ENCODE measurements at regions not wholly inside any gene's neighbourhood (a gene's known extent, or its start where the extent isn't known, plus 50 kb on each side); places are given as distances from the start of the nearest gene placed in this dataset.
A peak's percentile ranks its signal among the peaks of the same experiment; 100 is the strongest.
"Not testable (repeated sequence)": the region's sequence is repeated elsewhere in the genome, so short reads cannot be mapped to it uniquely, and the experiment has no call there.

DNA sequence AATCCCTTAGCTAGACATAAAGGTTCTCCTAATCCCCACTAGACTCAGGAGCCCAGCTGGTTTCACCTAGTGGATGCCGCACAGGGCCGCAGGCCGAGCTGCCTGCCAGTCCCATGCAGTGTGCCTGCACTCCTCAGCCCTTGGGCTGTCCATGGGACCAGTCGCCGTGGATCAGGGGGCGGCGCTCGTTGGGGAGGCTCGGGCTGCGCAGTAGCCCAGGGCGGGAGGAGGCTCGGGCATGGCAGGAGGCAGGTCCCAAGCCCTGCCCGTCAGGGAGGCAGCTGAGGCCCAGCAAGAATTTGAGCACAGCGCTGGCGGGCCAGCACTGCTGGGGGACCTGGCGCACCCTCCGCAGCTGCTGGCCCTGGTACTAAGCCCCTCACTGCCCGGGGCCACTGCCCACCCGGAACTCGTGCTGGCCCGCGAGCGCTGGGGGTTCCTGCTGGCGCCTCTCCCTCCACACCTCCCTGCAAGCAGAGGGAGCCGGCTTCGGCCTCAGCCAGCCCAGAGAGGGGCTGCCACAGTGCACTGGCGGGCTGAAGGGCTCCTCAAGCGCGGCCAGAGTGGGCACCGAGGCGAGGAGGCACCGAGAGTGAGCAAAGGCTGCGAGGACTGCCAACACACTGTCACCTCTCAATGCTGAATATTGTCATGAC lies 307.8 kb downstream of the C6orf118 start:
- no peak for DNase-seq

DNA sequence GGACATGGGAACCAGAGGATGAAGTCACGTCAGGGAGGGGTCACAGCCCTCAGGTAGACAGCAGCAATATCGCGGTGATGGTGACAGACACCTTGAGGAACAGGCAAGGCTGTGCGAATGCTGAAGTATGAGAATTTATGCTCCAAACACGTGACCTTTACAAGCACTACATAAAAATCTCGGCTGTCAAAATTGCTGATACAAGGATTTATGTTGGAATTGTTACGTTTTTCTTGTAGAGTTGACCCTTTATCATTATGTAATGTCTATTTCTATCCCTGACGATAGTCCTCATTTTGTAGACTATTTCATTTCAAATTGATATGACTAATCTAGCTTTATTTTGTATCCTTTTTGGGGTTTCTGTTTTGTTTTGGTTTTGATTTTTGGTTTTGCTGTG lies 311.1 kb downstream of the C6orf118 start:
- no peak for DNase-seq

DNA sequence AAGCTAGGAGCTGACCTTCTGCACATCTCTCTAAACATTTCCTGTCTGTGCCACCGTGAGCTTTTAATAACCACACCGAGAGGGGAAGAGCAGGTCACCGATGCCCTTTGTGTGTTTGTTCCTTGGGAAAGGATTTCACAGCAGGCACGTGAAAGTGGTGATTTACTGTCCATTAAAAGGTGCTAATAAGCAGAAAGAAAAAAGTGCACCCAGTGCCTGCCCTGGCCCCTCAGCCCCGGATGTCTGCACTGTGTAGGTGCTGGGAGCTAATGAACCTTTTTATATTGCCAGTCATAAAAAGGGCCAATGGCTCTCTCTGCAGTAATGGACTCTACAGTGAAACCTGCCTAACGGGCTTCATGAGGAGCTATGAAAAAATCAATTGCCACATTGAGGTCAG lies 312.6 kb downstream of the C6orf118 start:
- DNase-seq: no peak

DNA sequence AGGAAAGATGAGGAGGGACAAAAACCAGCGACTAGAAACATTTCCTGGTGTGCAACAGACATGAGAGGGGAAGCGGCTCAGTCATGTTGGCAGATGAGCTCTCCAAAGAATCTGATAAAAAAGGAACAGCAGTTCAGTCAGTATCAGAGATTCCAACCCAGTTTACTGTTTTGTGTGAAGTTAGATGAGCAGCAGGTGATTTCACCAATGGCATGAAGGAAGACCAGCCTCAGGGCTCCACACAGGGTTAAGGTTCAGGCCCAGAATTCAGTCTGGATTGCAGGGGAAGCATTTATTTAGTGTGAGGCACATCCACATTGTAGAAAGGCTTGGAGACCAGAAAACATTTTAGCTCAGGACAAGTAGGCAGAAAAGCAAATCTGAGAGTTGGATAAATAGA lies 317.8 kb downstream of the C6orf118 start:
- no peak for DNase-seq

DNA sequence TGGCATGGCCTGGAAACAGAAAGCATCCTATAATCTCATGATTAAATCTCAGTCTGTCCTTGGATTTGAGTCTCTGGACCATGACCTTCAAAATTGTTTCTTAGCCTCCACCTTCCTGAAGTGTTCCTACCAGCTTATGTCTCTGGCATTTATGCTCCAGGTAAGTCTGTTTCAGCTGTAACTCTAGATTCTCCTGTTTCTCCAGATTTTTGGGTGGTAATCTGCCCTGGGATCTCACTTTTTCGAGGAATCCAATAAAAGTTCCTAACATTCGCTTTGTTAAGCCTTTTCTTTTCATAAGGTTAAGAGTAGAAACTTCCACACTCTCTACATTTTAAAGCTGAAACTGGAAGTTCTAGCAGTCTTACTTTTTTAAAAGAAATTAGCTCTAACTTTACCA lies 318.5 kb downstream of the C6orf118 start:
- no peak for DNase-seq

DNA sequence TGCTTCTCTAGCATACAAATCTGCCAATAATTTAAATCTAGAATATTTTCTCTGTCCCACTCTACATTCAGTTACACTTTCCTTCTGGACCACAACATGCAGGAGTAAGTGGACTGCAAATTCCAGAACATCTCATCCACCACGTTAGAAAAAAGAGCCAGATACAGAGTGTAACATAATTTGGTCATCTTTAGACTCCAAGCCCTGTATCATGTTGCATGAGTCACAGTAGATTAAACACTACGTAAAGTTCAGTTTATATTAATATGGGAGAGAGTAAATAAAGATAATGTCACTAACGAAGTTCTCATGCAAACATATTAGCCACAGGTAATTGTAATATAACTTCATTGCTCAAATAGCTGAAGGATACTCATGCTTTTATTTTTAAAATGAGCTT lies 327.0 kb downstream of the C6orf118 start:
- DNase-seq: no peak

DNA sequence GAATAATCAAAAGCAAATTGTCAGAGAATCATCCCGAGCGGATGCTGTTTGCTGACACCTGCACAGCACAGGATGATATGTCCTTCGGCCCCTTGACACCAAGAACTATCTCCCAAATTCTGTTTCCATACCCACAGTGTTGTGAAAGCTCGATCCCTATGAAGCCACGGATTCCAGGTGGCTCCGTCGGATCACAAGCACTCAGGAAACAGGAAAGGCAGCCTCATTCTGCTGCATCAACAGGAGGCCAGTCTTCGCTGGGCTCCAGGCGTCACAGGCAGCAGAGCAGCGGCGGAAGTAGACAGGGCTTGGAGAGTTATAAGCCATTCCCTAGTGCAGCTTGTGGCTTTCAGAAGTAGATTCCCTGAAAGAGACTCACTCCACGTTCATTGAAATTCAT lies 342.3 kb downstream of the C6orf118 start:
- DNase-seq: no peak

DNA sequence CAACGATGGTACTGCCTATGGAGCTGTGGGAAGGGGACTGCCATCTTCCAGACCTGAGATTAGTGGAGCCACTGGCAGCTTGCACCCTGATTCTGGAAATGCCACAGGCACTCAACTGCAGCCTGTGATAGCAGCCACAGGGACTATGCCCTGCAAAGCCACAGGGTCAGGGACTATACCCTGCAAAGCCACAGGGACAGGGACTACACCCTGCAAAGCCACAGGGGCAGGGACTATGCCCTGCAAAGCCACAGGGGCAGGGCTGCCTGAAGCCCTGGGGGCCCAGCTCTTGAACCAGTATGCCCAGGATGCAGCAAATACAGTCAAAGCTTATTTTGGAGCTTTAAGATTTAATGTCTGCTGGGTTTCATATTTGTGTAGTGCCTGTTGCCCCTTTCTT lies 346.6 kb downstream of the C6orf118 start:
- no peak for DNase-seq

DNA sequence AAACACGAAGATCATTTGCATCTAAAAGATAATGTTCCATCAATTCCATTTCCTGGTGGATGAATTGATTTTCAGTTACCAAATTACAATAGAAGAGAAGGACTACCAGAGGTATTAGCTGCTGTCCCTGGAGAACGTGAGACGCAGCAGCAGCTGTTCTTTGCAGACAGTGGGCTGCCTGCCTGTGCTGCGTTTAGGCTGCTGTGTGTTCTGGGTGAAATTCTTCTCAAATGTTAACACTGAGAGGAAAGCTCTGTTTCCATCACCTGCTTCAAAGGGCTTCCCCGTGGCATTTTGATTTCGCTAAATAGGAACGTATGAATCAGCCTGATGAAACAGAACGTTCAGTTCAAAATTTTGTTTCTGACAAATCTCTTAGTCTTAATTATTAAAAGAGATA lies 362.2 kb downstream of the C6orf118 start:
- no peak for DNase-seq

DNA sequence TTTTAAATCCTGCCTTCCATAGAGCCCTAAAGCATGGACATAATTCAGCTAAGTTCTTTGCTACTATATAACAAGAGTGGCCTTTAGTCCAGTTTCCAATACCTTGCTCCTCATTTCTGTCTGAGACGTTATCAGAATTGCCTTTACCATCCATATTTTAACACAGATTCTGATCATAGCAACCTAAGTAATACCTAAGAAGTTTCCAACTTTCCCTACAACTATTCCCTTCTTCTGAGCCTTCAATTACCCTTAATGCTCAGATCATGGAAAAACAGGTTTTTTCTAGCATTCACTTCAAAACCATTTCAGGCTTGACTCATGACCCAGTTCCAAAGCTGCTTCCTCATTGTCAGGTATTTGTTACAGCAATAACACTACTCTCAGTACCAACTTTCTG lies 367.1 kb downstream of the C6orf118 start:
- no peak for DNase-seq

DNA sequence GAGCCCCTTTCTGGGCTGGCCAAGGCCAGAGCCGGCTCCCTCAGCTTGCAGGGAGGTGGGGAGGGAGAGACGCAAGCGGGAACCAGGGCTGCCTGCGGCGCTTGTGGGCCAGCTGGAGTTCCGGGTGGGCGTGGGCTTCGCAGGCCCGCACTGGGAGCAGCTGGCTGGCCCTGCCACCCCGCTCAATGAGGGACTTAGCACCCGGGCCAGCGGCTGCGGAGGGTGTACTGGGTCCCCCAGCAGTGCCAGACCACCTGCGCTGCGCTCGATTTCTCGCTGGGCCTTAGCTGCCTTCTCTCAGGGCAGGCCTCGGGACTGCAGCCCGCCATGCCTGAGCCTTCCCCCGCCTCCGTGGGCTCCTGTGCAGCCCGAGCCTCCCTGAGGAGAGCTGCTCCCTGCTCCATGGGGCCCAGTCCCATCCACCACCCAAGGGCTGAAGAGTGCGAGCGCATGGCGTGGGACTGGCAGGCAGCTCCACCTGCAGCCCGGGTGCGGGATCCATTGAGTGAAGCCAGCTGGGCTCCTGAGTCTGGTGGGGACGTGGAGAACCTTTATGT lies 376.1 kb downstream of the C6orf118 start:
- not testable (repeated sequence) for DNase-seq

DNA sequence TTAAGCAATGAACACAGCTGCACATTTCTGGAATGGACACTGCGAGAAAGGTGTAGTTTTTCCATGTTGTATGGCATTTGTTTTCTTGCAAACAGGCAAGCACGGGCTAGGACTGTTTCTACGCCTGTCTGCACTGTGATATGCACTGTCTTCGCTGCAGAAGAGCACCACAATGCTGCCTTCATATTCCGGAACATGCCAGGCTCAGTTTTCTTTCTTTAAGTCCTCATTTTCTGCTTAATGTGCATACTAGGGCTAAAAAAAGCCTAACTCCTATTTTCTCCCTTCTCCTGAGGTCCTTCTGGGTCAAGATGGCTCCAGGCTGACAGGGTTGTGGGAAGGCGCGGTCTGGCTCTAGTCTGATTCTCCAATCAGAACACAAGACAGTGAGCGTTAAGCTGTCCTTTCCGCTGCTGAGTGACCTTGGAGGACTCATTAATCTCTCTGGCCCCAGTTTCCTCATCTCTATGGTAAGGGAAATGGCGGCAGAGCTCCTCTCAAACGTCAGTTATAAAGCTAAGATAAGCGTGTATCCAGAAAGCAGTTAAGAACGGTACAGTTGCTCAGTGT lies 379.9 kb downstream of the C6orf118 start:
- no peak for DNase-seq

DNA sequence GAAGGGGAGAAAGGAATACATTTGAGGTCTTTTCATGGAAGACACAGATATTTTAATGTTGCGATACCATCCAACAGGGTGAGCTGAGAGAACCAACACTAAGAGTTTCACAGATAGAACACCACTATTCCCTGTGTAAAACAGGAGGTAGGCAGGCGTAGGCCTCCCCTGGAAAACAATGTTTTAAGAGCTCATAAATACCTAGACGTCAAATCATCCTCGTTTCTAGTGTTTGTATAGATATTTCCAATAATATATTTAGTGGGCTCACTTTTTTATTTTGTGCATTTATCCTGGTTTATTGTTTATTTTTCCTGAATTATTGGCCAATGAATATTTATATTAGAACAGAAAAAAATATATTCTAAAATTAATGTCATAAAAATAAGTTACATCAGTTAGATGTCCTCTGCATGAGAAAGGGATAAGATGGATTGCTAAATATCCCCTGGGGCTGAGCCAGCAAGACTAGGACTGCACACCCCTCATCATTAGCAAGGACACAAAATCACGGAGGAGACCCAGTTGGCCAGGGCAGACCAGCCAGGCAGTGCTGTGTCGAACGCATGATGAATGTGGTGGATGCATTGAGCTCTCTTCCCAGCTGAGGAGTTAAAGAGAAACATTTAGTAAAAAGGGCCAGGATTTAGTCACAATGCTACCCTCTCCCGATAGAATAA lies 380.5 kb downstream of the C6orf118 start:
- no peak for DNase-seq

DNA sequence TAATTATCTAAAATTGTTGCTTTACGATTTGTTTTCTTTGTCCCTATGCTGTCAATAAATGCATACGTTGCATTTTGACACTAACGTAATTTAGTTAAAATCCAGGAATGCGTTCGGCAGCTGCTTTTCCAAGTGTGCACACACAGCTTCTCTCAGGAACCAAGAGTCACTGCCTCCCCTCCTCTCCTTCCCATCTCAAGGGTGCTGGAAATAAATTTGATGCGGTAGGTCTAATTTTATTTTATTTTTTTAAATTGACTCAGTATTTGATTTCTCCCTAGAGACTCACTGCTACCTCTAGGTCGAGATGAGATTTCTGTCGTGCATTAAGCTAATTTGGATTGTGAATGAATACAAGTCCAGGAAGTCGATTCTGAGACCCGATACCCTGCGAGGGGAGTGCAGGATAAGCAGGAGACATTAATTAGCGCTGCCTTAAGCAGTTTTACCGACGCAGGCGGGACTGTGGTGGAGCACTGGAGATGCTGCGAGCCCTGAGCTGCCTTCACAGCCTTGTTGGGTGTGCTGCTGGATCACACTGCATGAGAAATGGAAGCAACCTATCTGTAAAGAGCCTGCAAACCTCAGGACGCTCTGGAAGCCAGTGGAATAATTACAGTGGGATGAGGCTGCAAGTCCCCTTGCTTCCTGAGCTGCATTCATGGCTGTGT lies 381.2 kb downstream of the C6orf118 start:
- DNase-seq: no peak

DNA sequence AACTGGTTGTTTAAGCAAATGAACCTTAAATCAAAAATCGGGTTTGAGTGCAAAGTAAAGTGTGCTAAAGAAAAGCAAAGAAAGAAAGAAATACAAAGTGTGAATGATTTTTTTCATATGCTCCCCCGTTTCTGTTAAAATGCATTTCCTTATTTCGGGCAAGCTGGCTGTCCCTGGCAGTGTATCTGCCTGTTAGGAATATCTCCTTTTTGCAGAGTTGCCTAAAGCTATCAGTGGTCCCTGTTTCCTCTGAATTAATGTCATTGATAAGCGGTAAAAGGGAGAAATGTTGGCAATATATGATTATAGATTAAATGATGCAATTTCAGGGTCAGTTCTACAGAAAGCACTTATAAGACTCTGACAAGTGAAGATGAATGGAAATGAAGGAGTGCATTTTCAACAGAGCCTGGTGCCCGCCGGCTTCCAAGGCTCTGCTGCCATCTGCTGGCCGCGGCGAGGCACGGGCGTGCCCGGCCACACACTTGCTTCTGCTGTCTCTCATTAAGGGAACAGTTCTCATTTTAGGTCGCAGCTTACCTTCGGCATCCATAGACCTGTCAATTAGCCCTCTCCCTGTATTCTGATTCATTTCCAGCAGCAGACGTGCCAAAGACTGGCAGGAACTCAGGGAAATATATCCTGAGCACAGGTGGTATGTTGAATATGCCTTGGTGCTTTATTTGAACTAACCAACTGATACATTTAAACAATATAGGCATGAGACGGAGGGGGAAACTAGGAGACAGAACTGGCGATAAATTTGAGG lies 381.9 kb downstream of the C6orf118 start:
- DNase-seq: peak in 4 of 5 experiments; percentile 3 to 38 (median 30)

DNA sequence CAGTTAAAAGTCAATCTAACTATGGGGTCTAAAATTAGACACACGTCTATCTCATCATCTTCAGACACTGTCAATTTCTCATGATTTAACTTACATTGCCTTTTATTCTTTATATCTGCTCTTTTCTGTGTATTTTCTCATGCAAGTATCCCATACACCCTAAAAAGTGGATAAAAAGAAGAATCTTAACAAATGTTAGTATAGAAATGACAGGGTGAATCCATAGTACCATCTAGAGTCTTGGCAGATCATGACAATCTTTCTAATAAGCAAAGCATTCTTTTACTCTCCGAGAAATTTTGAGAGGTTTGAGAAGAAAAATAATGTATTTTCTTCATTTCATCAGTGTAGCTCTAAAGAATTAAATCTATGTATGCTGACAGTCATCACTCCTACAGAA lies 382.7 kb downstream of the C6orf118 start:
- DNase-seq: no peak

DNA sequence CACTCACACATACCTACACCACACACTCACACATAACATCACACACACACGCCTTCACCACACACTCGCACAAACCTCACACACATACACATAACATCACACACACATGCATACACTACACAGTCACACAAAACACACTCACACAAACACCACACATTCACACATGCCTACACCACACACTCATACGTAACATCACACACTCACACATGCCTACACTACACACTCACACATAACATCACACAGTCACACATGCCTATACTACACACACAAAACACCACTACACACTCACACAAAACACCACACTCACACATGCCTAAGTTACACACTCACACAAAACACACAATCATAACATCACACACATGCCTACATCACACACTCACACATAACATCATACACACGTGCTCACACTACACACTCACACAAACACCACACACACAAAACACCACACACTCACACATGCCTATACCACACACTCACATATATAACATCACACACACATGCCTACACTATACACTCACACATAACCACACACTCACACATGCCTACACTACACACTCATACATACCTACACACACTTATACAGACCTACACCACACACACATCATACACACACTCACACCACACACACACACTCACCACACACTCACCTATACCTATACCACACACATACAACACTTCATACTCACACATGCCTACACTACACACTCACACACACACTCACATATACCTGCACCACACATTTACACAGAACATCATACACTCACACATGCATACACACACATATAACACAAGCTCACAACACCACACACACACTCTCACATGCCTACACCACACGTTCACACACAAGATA lies 383.5 kb downstream of the C6orf118 start:
- no peak for DNase-seq

DNA sequence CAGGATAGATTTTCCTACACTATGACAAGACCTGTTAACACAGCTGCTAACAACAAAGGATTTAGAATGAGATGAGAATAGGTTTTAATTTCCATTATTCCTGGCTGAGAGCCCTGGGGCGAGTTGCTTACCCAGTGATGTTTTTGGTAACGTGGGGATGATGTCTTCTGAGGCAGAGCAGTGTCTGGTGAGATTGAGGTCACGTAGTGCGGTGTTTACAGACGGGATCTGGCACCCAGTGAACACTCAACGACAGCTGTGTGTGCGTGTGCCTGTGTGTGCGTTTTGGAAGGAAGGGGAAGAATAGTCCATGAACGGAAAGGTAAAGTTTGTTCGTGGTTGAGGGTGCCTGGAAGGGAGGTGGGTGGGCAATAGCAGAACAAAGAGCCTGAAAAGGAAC lies 384.7 kb downstream of the C6orf118 start:
- DNase-seq: no peak

DNA sequence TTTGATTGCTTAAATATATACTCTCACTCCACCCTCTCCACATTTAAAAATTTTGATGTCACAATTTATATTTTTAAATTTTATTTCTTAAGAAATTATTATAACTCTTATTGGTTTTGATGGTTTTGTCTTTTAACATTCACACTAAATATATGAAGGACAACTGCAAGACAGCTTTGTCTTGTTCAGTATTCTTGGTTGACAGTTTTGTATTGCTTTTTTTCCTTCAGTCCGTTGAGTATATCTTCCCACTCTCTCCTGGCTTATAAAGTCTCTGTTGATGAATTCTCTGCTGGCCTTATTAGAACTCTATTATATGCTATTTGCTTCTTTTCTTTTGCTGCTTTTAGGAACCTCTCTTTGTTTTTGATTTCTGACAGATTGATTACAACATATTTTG lies 392.2 kb downstream of the C6orf118 start:
- DNase-seq: no peak

DNA sequence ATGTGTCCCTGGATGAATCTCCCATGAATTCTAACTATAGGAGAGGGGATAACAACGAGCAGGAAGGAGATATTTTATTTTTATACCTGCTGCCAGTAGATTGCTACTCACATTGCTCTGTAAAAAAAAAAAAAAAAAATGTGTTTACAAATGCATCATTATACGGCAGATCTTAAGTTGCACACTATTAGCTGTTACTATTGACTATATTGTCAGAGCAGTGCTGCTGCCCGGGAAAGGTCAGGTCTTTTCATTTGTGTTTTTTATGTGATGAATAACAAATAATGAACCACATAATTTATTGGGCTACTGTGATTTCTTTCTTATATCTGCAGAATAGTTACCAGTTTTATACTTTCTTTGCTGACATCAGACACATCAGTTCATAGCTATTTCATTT lies 393.3 kb downstream of the C6orf118 start:
- DNase-seq: no peak

DNA sequence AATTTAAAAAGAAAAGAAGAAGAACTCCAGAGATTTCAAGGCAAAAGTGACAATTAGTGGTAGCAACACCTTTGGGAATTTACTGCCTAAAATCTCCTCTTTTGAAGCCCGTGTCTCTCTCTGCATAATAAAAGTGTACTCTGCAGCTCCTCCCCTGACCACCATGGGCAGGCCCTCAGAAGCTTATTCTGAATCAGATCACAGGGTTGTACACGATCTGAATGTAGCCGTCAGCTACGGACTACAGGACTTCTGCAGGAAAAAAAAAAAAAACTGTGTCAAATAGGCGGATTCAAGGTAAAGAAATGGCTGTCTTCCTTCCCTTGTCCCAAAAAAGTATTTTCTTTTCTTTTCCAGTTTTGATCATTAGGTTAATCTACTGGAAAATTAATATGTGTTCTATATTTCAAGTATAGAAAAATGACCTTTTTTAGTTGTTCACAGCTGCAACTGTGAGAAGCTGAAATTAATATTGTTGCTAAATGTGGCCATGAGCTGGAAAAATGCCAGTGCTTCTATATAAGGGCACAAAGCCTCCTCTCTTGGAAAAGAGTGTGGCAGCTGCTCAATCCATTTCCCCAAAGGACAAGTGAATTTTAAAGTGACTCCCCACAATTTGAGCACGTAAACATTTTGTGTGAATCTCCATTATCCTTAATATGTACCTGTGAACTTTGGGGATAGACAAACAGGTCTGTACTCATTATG lies 397.4 kb downstream of the C6orf118 start:
- DNase-seq: no peak
